ENCODE measurements at regions not wholly inside any gene's neighbourhood (a gene's known extent, or its start where the extent isn't known, plus 50 kb on each side); places are given as distances from the start of the nearest gene placed in this dataset.
"Not testable (repeated sequence)": the region's sequence is repeated elsewhere in the genome, so short reads cannot be mapped to it uniquely, and the experiment has no call there.

DNA sequence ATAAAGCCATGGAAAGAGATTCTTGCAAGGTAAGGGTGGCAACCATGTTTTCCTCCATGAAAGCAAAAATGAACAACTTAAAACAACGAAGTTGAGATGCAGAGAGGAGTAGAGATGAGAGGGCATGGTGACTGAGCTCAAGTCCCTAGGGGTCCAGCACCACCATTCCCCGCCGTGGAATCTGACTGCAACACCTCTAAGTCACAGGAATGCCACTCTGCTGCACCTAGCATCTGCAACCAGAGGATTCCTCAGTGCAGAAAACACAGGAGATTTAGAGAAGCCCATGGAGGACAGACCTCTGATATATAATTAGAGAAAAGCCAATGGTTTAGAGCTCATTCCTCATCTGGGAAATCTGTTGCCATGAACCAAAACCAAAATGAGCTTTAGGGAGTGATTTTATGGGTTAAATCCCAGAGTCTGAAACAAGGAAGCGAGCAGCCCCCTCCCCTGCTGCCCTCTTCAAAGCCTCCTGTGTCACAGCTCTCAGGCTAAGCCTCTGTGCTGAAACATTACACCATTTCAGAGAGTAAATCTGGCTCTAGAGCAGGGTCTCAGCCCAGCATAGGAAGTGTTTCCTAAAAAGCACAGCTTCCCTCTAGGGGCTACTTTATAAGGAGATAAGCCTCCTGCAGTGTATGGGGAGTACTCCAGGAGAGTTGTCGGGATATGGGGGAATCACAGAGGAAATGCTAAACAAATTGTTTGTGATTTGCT, 1043.6 kb downstream of the UQCRFS1 start:
- DNase-seq = no peak

GRCh38 chr19:28168557-28168956, 1044.4 kb downstream of the UQCRFS1 start:
- DNase-seq = no peak

DNA sequence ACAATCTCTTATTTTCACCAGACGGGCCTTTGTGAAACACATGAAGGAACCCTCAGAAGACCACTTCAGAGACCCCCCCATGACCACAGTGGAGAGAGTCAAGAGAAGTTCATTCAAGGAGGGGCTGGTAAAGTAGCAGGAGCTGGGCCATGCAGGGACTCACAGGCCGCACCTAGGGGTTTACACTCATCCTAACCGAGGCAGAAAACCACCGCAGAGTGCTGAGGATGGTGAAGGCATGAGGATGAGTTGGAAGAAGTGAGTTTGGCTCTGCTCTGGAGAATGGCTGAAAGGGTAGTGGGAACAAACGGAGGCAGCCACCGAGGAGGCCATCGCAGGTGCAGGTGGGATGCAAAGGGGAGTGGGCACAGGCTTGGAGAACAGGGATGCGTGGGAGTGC, 1046.9 kb downstream of the UQCRFS1 start:
- no peak for DNase-seq

GRCh38 chr19:28164214-28164613, 1048.7 kb downstream of the UQCRFS1 start:
- DNase-seq = no peak

- no peak for DNase-seq
Observed at GRCh38 chr19:28159065-28159464, 1053.9 kb downstream of the UQCRFS1 start.

DNA sequence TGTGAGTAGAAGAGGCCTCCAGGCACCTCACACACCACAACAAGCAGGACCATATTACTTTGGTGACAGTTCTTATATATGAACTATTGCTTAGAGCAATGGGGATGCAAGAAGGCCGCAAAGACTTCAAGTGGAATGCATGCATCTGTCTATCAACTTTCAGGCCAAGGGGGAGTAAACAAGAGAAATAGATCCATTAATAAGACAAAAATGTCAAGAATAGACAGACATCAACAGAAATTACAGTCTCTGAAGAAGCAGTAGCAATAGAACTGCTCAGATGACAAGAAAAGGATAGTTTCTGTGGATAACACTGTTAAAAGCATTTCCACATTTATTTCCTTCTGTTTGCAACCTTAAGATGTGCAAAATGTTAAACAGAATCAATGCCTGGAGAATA, 1057.7 kb downstream of the UQCRFS1 start:
- DNase-seq = no peak

- no peak for DNase-seq
Observed at GRCh38 chr19:28154077-28154476, 1058.9 kb downstream of the UQCRFS1 start.

DNA sequence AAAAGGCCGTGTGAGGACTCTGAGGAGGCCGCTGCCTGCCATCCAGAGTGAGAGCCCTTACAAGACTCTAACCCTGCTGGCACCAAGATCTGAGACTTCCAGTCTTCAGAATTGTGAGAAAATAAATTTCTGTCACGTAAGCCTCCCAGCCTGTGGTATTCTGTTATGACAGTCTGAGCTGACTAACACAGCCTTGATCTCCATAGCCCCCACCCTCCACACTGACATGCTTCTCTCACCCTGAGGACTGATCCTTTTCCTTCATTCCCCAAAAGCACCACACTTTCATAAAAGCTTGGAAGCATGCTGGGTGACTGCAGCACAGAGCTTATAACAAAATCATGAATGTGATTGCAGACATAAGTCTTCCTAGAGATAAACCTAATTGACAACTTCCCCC, 1059.8 kb downstream of the UQCRFS1 start:
- no peak for DNase-seq

DNA sequence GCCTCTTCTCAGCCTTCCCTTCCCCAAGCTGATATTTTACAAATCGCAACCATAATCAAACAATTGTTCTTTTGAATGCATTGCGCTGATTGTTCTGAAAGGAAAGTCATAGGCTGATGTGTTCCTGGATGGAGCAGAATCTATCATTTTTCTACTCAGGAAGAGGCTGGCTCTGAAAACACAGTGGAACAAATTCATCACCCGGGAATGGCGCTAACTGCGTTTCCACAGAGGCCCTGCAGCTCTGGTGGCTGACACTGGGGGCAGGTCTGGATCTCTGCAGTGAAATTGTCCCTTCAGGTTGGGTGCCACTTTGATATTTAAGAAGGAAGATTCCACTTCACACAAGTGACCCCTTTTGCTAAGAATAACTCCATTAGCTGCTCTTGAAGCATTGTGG, 1060.8 kb downstream of the UQCRFS1 start:
- DNase-seq = no peak

- DNase-seq = no peak
Observed at GRCh38 chr19:28150129-28150528, 1062.8 kb downstream of the UQCRFS1 start.

GRCh38 chr19:28148554-28148953, 1064.4 kb downstream of the UQCRFS1 start:
- no peak for DNase-seq

- DNase-seq = no peak
Observed at GRCh38 chr19:28142258-28142657, 1070.7 kb downstream of the UQCRFS1 start.

- no peak for DNase-seq
Observed at GRCh38 chr19:28140201-28140600, 1072.8 kb downstream of the UQCRFS1 start.

DNA sequence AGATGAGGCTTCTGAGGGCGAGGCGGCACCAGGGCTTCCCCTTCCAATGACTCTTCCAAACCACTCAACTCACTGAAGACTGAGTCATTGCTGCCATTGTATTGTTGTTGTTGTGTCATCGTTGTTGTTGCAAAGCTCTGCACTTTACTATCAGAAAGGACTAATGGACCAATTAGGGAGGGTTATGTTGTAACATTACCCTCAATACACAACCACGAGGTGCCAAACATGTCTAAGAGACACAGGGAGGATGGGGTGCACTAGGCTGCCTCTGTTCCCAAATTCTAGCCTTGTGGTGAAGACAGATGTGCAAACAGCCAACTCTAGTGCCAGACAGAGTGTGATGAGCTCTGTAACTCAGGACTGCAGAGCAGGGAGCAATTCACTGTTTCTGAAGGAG, 1075.2 kb downstream of the UQCRFS1 start:
- no peak for DNase-seq

- no peak for DNase-seq
Observed at GRCh38 chr19:28136796-28137195, 1076.2 kb downstream of the UQCRFS1 start.

- DNase-seq = no peak
Observed at GRCh38 chr19:28135825-28136224, 1077.1 kb downstream of the UQCRFS1 start.

DNA sequence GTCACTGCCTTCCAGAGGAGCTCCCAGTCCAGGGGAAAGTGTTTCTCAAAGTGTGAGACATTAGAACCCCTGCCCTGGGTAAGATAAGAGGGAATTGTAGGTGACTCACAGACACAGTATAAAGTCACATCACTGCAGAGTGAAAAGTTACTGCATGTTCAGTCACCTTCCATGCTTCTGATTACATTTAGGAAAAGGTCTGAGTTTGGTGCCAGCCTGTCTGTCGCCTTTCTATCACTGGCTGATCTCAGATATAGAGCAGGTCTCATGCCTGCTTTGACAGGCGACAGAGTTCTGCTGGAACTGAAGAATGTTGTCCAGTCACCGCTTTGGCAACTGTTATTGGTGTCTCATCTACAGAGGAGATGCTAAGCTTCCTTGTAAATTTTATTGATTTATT, 1078.6 kb downstream of the UQCRFS1 start:
- no peak for DNase-seq

DNA sequence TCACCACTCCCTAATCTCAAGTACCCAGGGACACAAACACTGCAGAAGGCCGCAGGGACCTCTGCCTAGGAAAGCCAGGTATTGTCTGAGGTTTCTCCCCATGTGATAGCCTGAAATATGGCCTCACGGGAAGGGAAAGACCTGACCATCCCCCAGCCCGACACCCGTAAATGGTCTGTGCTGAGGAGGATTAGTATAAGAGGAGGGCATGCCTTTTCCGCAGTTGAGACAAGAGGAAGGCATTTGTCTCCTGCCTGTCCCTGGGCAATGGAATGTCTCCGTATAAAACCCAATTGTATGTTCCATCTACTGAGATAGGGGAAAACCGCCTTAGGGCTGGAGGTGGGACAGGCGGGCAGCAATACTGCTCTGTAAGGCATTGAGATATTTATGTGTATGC, 1082.1 kb downstream of the UQCRFS1 start:
- DNase-seq = not testable (repeated sequence)

DNA sequence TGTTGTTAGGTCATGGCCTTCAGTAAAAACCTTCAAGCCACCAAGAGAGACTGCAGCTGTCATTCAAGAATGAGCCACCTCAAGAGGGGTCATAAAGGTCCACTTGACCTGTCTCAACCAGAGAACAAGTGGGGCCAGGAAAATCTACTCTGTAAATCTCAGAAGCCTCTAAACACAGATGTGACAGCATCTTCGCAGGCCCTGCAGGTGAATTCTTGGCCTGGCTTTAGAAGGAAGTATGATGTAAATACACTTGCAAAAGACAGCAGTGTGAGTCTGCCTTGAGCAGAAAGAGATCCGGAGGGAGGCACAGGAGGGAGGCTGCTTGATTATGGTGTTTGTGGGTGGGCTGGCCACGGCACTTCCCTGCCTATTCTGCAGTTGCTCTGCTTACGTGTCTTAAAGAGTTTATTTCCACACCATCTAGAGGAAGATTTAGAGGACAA, 1082.9 kb downstream of the UQCRFS1 start:
- no peak for DNase-seq

GRCh38 chr19:28128341-28128740, 1084.6 kb downstream of the UQCRFS1 start:
- no peak for DNase-seq

DNA sequence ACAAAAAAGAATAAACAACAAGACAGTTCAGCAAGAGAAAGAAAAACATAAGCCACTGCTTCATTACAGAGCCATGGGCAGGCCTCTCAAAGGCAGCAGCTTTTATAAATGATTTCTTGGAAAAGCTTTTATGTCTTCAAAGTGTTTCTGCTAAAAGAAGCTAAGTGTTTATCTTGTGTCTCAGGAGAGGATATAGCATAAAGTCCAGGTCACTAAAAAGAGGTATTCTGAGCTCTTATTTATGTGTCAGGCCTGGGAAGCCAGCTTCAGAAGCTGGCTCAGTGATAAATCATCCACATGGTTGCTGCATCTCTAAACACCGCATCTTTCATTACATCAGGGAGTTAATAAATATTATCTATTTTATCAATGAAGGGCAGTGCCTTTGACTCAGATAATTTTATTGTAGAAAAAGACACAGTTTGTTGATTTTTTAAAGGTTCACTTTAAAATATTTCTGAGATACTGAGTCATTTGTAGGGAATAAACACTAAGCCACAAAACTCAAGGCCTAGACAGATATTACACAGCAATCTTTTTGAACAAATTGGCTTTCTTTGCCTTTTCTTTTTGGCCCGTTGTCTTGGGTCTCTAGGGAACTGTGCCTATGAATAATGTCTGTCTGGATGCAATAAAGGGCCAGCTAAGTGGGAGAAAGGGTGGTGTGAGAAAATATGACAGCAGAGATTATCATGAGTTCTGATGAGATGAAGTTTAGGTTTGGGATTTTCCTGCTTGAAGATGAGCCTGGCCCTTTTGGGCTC, 1086.6 kb downstream of the UQCRFS1 start:
- no peak for DNase-seq

- DNase-seq = no peak
Observed at GRCh38 chr19:28122734-28123133, 1090.2 kb downstream of the UQCRFS1 start.

DNA sequence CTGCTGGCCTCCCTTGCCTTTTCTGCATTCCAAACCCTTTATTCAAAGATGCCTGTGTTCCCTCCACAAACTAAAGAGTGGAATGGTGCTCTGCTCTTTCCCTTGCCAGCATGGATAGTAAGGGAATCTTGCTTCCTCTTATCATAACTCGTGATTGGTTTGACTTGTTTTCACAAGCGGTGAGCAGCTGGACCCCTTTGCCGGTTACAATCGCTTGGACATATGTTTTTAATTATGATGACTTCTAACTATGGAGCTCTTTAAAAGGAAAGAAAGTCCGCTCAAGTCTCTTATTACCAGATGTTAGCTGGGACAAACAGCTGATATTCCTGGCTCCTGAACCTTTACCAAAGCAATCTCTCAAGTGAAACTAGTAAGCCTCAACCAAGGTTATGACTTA, 1094.7 kb downstream of the UQCRFS1 start:
- DNase-seq = no peak

- no peak for DNase-seq
Observed at GRCh38 chr19:28117143-28117542, 1095.8 kb downstream of the UQCRFS1 start.

- not testable (repeated sequence) for DNase-seq
Observed at GRCh38 chr19:28116379-28116778, 1096.6 kb downstream of the UQCRFS1 start.
